ENCODE measurements at regions not wholly inside any gene's neighbourhood (a gene's known extent, or its start where the extent isn't known, plus 50 kb on each side); places are given as distances from the start of the nearest gene placed in this dataset.

DNA sequence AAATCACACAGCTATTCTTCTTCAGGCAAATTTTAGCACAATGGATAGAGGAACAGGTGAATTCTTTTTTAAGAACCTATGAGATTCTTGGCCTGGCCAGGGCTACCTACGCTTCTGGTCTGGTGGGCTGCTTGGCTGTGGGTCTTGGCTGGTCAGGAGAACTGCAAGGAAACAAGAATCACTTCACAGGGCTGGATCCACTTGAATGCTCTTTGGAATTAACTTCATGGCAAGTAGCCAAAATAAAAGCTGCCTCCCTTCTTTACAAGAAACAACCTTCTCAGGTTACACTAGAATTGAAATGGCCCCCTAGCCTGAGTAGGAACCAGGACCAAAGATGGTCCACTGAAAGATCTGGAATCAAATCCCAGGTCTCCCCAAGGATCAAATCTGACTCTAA, 519.1 kb downstream of the IQCM start:
- POLR2A ChIA-PET: no interaction called here
- CTCF ChIA-PET: no interaction called here

DNA sequence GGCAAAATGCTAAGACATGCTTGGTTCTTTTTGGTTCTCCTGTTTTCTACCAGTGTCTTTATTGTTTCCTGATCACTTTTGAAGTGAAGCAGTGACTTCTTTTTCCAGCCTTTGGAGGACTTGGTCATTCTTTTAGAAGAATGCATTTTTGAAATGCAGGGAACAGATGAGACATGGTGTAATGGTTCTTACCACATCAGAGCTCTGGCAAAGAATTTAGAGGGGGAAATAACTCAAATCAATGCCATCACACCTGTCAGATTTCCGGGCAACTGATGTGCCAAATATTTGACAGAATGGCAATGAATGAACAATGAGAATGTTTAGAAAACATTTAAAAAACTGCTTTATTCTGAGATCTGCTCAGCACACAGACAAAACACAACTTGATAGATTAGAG, 519.6 kb downstream of the IQCM start:
- POLR2A ChIA-PET: no interaction called here

DNA sequence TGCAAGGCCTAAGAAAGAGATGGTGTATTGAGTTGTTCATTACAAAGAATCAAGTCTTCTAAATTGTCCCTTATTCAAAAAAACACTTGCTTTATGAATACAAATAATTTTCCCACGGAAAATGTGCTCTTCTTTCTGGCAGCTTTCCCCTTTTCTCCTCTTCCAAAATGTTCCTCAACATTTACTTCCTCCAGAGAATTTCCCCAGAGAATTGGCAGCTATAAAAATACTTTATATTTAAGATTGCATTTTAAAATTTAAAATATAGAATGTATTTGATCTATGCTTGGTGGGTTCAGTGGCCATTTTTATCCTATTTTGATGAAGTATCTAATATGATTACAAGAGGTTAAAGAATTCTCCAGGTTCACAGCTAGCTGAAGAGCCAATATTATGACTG, 521.0 kb downstream of the IQCM start:
- CTCF ChIA-PET: no interaction called here
- POLR2A ChIA-PET: no interaction called here

More for the DNA sequence above, 519.6 kb downstream of the IQCM start:
- CTCF ChIA-PET: no interaction called here

DNA sequence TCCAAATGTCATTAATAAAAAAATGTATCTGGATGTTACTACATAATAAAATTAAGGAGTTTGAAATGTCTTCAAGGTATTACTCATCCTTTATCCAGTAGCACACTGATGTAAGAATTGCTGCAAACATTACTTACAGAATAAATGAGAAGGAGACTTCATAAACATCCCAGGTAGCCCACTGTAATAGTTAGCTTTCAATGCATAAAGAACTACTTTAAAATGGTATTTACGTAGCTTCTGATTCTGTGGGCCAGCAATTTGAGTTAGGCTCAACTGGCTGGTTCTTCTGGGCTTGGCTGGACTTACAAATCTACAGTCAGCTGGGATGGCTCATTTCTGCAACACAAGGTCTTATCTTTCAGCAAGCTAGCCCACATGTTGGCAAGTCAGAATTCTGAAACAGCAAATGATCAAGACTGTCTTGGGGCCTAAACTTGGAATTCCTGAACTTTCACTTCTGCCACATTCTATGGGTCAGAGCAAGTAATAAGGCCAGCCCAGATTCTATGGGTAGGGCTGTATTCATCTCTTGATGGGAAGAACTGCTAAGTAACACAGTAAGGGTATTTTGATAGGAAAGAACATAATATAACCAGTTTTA, 522.5 kb downstream of the IQCM start:
- ChIA-PET POLR2A (no interaction called here), CTCF (no interaction called here)

DNA sequence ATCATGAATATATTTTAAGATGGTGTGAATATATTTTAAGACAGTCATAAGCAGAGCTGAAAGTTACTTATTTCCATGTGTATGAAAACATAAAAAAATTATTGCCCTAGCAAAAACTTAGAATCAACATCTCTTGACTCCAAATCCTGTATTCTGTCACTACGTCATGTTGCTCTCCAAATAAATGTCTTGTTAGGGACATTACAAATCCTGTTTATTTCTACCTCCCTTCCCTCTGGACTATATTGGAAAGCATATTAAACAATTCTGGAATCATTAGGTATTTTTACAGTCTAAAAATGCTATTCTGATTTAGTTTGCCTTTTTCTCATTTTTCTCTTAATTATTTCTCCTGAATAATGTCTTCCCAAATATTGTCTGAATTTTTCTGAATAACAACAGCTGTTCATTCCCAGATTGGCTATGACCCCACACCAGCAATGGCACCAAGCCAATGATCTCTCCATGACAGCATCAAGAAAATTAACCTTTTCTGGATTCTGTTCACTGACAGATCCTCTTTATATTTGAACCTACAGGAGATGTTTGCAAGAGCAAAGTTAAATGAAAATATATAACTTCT, 523.1 kb downstream of the IQCM start:
- ChIA-PET CTCF (no interaction called here), POLR2A (no interaction called here)

DNA sequence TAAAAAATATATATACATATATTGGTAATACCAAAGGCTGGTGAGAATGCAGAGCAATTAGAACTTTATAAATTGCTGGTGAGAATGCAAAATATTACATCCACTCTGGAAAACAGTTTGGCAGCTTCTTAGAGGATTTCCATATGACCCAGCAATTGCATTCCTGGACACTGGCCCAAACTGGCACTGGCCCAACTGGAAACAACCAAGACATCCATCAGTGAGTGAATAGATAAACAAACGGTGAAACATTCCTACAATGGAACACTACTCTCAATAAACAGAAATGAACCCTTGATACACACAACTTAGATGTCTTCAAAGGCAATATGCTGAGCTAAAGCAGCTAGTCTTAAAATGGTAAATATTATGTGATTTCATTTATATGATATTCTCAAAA, 524.2 kb downstream of the IQCM start:
- POLR2A ChIA-PET: no interaction called here

DNA sequence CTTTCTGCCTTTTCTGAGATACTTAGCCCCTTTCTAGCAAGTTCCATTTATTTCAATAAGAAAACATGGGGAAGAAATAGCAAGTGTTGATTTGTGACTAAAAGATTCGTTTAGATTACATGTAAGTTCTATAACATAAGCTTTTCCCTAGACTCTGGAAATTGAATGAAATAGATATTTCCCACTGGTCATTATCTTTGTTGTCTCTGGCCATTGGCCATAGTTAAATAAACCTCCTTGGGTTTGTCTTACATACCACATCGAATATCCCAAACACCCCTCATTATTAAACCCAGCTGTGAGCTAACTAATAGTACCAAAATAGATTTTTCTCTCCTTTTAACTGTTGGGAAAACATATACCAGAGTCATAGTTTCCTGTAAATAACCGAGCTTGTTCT, 534.8 kb downstream of the IQCM start:
- CTCF ChIA-PET: no interaction called here
- POLR2A ChIA-PET: no interaction called here

More for the DNA sequence above, 524.2 kb downstream of the IQCM start:
- CTCF ChIA-PET: no interaction called here

DNA sequence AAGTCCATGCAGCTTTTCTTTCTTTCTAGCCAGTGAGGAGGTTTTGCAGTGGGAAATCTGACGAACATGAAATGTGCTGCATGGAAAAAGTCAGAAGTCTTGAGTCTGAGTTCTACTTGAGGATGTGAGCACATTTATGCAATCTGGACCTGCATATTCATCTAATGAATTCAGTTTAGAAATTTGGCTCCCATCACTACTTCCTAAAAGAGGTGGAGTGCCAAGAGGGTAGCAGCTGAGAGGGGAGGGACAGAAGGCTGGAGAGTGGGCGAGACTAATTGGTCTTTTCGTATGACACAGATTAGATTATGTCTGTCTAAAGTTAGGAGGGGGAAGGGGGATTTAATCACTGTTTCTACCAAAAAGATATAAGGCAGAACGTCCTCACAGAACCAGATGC, 535.9 kb downstream of the IQCM start:
- ChIA-PET CTCF (no interaction called here), POLR2A (no interaction called here)

DNA sequence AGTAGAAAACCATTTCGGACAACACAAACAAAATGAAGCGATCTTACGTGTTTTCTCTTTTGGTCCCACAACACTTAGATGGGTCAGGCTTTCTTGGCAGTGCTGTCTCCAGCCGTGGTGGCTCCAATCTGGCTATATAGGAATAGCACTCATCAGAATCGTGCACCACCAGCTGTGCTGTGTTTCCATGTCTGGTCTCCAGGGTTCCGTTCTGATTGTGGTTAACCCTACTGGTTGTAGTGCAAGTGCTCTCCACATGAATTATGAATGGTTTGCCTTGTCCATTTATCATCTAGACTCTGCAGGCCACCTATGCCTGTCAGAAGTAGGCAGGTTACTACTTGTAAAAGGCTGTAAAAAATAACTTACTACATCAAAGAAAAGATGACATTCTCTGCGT, 536.3 kb downstream of the IQCM start:
- ChIA-PET CTCF (no interaction called here), POLR2A (no interaction called here)

DNA sequence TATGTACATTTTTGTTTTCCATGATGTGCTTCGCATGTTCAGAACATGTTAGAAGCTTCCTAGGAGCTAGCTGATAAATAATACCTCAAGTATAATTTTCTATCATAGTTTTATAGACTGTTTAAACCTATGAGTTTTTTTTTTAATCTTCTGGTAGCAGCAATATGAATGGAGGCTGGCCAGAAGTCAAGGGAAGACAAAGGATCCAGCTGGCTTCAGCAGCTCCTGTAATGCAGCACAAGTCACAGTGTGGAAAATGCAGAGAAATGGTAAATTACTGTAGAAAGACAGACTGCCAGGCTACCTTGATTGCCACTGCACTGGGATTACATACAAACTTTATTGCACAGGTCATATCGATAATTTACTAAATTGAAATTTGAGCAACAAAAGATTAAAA, 537.9 kb downstream of the IQCM start:
- POLR2A ChIA-PET: no interaction called here

DNA sequence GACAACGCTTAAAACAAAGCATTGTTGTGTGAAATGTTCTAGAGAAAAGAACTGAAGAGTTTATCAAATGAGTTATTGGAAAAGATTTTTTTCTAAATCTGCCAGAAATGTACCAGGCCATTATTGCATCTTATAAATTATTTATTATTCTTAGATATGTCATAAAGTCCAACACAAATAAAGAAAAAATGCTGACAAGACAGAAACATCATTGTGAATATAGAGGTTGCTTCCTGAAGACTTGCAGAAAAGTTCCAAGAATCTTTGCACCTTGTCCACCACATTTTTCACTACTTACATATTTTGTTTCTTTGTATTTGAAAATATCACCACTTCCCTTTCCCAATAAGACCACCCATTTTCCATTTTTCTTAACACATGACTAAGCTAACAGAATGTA, 545.8 kb downstream of the IQCM start:
- CTCF ChIA-PET: no interaction called here
- POLR2A ChIA-PET: no interaction called here

More for the DNA sequence above, 537.9 kb downstream of the IQCM start:
- CTCF ChIA-PET: no interaction called here

DNA sequence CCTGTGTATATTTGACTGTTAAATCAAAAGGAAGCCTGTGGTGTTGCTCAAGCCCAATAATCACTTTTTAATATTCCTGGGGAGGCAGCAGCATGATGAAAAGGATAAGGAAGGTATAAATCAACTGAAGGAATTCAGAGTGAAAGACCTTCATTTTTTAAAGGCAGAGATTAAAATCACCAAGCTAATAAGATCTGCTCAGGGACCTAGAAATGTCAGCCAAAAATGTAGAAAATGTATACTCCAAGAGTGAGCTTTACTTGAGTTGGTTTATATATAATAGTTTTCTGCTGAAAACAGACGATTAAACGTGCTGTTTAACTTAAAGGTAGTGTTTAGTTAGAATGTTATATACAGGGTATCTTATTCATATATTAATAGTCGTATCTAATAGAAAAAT, 549.3 kb downstream of the IQCM start:
- CTCF ChIA-PET: no interaction called here
- POLR2A ChIA-PET: no interaction called here

DNA sequence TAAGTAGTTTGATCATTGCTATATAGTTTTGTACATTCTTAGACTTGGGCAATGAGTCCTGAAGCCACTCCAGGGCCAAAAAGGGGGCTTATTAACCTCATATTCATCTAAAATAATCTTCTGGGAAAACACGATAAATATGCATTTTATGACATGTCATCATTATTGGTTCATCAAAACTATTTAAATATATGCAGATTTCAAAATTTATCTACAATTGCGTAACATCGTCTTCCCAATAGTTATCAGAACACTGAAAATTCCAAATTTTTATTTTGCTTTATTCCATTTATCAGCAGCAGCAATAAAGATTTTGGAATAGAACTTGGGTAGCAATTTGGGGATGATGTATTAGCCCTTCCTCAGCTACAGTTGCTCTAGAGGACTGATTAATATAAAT, 550.0 kb downstream of the IQCM start:
- ChIA-PET POLR2A (no interaction called here), CTCF (no interaction called here)

DNA sequence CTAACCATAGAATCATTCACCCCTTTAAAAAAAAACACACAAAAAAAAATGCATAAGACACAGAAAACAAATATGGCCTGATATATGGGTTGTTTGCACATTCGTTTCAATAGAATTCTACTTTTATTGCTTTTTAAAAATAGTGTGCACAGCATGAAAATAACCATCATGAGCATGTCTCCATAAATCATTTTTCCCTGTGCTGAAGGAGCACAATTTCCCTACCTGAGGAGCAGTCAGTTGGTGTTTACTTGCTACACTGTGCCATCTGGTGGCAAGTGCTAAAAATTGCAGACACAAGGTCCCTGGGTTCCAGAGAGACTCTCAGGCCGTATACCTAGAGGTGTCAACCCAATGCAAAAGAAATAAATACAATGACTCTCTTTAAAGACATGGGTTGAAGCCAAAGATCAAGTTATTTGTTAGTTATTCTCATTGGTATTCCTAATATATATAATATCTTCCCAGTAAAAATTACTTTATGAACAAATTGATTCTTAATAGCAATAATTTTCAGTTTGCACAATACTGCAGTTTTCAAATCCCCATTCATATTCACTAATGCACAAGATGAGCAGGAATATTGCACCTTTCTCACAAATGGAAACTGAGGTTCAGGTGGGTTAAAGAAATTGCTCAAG, 551.4 kb downstream of the IQCM start:
- ChIA-PET CTCF (no interaction called here), POLR2A (no interaction called here)

DNA sequence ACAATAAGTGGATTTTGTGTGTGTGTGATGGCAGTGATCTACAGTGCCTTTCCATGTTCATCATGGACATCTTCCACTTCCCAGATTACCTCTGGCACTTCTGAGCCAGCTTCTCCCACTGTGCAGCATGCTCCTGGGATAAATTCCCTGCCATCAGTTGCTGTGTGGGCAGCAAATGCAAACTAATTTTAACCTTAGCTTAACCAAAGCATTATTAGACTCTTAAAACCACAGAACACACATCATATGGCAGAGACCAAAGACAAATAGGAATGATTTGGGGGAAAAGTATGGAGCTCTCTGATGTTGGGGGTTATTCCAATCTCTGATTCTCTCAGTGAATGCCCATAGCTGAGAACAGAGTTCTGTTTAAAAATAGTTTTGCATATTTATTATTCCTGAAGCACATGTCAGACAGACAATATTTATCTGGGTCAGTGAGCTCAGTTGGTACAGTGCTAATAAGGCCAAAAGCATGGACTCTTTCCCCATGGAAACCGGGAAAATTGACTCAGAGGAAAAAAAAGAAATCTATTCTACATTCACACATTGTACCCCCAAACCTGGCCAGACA, 567.4 kb downstream of the IQCM start:
- POLR2A ChIA-PET: no interaction called here
- CTCF ChIA-PET: no interaction called here

DNA sequence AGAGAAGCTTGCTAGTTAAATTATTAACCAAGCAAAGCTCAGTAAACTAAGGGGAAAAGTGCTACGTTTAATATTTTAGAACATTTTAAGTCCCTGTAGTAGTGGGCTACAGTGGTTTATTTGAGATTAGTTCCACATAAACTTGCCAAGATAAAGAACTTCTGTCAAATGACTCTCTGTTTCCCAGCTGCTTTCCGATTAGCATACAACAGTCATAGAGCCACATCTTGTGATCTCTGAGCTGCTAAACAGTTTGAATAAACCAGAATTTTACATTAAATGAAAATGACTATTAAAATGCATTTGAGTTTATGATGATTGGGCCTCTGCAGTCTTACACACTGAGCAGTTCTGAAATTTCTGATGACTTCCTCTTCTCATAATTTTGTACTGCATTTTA, 568.5 kb downstream of the IQCM start:
- CTCF ChIA-PET: no interaction called here
- POLR2A ChIA-PET: no interaction called here

DNA sequence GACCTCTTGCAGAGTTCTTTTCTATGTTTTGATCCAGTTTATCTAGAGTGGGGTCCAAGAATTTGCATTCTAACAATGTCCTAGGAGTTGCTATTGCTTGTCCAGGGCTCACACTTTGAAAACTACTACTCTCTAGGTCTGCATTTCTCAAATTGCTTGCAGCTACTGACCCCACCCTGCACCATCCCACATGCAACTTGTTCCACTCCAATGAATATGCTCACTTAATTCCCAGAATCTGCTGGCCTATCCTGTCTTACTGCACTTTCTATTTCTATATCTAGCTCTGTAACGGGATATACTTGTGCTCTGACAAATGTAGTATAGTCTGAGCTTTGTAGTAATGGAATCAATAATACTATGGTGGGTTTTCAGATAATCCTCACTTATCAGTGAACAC, 570.3 kb downstream of the IQCM start:
- CTCF ChIA-PET: no interaction called here
- POLR2A ChIA-PET: no interaction called here

DNA sequence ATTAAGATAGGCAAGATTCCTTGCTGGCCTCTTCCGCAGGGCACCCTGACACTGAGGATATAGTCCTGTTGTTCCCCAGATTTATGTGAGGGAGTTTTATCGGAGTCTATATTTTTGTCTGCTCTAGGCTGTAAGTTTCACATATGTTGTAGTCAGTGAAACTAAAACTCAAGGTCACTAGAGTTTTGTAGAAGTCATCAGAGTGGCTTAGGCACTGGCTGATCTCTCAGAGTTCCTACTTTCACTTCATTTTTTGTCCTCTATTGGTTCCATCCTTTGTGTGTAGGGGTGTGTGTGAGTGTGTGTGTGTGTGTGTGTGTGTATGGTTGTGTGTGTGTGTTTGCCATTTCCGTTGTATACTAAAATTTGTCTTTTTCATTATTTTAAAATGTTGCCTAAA, 577.5 kb downstream of the IQCM start:
- CTCF ChIA-PET: no interaction called here
- POLR2A ChIA-PET: no interaction called here

DNA sequence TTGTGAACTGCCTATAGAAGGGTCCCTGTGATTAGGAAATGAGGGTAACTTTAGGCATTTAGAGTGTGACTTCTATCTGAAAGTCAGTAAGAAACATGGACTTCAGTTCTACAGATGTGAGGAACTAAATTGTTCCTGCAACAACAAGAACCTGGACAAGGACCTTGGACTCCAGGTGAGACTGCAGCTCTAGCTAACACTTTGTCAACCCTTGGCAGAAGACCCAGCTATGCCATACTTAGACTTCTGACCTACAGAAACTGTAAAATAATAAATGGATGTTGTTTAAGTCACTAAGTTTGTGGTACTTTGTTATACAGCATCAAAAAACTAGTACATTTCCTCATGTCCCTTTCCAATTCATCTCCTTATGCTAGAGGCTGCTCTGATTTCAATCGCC, 580.8 kb downstream of the IQCM start:
- POLR2A ChIA-PET: no interaction called here
- CTCF ChIA-PET: no interaction called here

DNA sequence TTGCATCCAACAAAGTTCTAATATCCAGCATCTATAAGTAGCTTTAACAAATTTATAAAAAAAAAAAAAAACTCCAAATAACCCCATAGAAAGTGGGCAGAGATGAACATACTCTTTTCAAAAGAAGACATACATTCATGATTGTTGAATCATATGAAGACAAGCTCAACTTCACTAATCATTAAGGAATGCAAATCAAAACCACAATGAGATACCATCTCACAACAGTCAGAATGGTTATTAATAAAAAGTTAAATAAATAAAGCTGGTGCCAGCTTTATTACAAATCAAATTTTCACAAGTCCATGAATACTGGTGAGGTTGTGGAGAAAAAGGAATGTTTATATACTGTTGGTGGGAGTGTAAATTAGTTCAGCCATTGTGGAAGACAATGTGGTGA, 592.0 kb downstream of the IQCM start:
- CTCF ChIA-PET: no interaction called here
- POLR2A ChIA-PET: no interaction called here

DNA sequence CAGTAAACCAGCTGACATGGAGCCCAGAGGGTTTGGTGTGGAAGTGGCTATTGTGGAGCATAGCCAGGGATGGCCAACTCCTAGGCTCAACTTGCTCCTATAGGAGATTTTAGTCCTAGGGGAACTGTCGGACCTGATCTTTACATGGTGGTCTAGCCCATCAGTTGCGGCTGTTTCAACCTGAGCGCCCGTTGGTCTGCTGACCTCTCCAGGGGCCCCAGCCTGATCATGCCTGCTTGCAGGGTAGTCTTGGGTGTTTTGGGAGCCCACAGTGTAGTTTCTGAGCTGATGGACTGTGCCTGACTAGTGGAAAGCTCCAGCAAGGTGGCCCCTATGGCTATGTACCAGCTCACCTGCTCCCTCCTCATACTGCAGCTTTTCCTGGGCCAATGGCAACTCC, 597.0 kb downstream of the IQCM start:
- ChIA-PET POLR2A (no interaction called here), CTCF (no interaction called here)

DNA sequence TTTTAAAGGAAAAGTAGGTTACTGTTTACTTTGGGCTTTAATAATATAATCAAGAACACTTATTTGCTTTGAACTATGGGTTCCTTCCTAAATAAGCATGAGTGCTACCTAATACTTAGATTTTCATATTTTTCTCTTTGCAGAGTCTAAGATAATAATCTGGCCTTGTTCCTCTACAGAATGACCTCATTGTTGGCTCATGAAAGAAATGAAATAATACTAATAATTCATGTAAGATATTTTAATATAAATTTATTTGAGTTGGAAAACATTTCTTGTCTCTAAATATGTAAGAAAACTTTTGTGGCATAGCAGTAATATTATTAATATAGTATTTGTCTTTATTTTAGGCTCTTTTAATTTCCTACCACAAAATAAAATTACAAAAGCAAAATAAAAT, 601.3 kb downstream of the IQCM start:
- ChIA-PET POLR2A (no interaction called here), CTCF (no interaction called here)
